Amniotic stem cell (primary cell): ENCODE measurements at regions not wholly inside any gene's neighbourhood (a gene's known extent, or its start where the extent isn't known, plus 50 kb on each side); places are given as distances from the start of the nearest gene placed in this dataset.

Experiments used
- DNase-seq: peaks from one replicate; lab custom pipeline; 2025; lab: John Stamatoyannopoulos, UW

DNA sequence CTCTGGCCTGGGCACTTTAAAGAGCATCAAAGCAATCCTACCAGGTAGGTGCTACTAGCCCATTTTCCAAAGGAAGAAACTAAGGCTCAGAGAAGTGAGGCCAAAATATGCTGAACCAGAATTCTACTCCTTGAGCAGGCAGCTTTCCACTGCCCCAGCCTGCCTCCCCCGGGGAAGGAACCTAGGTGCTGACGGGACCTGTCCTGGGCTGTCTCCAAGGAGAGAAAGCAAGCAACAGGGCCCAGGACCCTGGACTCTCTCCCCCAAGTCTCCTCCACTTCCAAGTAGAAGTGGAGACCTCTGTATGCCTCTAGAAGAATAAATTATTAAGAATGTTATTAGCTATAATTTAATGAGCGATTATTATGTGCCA, 159.5 kb downstream of the MRPL14 start:
- DNase-seq, result no peak

DNA sequence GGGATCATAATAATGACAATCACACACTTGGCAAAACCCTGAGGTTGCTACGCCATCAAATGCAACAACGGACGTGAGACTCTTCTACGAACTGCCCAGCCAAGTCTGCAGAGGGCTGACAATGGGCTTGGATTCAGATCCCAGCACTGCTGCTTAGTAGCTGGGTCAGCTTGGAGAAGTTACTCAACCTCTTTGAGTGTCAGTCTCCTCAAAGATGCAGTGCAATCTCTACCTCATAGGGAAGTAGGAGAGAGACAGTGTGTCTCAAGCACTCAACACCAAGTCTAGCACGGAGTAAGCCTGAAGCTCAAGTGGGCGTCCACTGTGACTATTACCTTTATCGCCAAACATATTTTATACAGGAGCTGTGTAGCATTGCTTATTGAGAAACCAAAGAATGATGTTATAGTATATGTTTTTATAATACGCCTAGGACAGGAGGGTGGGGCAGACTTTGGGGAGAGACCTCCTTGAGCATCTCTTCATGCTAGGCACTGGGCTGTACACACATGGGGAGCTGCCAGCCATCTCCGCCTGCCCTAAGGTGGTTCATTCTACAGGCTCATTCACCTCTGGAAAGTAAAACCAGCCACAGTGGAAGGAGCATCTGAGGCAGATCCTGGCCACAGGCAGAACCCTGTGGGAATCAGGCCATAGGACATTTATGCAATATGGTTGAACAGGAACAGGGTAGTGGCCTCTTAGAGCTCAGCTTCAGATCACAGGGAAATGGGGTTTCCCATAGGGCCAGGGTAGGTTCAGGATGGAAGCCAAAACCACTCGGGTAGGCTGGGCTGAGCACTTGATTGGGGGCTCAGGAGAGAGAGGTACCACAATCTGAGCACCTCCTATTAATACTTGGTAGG, 160.2 kb downstream of the MRPL14 start:
- no peak for DNase-seq

DNA sequence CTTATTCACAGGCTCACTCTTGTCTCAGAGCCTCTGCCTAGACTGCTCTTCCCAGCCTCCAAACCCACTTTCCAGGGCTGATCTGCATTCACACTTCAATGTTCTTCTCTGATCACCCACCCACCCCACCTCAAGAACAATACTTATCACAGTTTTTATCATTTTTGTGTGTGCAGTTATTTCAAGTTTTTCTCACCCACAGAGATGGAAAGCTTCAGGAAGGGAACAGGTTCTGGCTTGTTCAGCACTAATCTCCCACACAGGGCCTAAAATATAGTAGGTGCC, 160.9 kb downstream of the MRPL14 start:
- DNase-seq, result no peak

DNA sequence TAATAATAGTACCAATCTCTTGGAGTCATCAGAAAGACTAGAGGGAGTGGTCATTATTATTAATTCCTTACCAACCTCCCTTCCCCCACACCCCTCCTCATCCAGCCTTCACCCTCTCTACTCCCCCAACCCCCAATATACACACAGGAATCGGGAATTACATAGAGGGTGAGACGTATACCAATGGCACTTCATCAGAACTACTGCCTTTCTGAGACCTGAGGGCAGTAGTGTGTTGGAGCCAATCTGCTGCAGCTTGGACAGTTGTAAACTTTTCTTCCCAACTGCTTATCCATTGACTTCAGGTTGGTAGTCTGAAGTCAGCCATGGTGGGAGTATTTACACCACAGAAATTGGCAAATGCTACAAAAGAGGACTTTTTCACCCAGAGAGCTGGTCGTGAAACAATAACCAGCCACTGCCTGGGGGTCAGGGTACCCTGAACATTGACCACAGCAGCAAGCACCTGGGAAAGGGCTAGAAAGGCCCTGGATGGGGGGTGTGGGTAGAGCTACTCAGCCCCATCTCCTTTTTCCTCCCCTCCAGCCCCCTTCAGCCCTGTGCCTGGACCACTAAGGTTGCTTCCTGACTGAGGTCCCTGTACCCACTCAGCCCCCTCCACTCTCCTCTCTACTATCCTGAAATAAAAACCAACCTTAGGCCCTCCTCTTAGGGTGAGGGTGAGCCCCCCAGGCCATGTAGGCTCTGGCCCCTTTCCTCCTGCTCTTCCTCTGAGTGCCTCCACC, 161.5 kb downstream of the MRPL14 start:
- DNase-seq, result no peak

DNA sequence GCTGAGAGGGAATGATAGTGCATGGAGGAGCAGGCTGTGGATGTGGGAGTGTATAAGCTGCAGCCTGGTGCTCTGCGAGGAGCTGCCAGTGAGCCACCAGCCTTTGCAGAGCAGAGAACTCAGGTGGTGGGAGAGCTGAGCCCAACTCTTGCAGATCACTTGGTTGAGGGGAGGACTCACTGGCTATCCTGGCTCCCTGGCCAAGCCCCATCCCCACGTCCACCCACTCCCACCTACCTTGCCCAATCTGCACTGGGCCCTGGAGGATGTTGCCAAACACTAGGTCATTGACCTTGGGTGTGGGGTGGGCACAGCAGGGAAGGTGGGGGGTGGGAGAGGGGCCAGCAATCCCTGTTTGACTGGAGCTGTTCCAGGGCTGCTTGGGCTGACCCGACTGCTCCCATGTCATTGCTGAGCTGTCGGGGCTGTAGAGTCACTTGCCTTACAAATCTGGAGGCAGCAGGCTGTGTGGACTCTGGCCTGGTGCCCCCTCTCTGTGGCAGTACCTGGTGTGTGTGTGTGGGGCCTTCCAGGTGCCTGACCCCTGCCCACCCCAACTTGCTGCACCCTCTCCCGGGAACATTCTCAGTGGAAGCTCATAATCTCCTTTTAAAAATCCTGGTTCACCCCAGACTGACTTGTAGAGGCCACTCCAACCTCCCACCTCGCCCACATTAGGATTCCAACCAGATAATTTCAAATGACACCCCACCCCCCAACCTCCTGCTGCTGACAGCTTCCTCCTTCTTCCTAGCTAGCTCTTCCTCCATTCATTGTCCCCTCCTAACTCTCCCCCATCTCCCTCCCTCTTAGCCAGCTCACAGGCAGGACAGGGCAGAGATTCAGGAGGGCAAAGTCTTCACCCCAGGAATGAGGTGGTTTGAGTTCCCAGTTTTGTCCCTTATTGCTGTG, 162.3 kb downstream of the MRPL14 start:
- DNase-seq, result no peak

DNA sequence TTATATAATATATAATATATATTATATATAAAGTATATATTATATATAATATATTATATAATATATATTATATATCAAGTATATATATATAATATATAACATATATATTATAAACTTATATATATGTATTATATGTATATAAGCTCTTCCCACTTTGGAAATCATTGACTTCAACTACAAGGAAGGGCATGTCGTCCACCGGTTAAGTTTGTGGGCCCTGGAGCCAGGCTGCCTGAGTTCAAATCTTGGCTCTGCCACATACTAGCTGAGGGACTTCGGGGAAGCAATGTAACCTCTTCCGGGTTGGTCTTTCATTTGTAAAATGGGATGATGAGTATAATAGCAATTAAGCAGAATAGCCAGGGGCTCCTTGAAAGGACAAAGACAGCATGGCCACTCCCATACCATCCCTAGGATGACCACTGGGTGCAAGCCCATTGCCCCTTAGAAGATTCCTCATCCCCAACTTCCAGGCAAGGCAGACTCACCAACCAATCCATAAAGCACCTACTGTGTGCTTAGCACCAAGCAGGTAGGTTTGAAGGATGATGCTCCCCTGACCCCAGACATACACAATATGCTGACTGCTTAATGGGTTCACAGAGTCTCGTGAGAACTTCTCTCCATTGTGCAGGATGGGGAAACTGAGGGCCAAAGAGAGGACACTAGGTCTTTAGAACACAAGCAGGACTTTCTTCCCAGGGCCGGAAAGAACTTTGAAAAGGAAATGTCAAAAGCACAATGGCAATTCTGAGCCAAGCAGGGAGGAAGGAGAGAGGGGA, 163.2 kb downstream of the MRPL14 start:
- DNase-seq, result no peak

DNA sequence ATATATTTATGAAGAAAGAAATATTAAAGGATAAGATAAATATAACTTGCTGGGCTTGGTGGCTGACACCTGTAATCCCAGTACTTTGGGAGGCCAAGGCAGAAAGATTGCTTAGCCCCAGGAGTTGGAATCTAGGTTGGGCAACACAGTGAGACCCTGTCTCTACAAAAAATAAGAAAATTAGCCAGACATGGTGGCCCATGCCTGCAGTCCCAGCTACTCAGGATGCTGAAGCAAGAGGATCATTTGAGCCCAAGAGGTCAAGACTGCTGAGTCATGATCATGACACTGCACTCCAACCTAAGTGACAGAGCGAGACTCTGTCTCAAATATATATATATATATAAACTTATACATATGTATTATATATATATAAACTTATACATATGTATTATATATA, 164.0 kb downstream of the MRPL14 start:
- DNase-seq, result no peak

DNA sequence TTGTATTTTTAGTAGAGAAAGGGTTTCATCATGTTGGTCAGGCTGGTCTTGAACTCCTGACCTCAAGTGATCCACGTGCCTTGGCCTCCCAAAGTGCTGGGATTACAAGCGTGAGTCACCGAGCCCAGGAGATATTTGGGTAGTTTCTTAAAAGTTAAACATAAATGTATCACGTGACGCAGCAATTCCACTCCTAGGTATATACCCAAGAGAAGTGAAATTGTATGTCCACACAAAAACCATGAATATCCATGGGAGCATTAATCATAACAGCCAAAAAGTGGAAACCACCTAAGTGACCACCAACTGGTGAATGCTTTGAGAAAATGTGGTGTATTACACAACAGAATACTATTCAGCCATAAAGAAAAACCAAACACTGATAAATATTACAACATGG, 164.8 kb downstream of the MRPL14 start:
- no peak for DNase-seq

DNA sequence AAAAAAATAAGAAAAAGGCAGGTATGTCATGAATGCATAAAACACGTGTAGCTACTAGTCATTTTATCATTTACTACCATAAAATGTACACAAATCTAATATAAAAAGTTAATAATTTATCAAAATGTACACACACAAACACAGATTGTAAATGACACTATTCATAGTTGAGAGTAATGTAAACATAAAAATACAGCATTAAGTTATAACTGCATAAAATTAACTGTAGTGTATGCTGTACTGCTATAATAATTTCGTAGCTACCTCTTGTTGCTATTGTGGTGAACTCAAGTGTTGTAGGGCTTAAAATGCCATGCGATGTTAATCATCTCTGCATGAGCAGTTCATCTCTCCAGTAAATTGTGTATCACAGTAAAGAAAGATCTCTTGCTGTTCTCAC, 170.0 kb downstream of the MRPL14 start:
- no peak for DNase-seq

DNA sequence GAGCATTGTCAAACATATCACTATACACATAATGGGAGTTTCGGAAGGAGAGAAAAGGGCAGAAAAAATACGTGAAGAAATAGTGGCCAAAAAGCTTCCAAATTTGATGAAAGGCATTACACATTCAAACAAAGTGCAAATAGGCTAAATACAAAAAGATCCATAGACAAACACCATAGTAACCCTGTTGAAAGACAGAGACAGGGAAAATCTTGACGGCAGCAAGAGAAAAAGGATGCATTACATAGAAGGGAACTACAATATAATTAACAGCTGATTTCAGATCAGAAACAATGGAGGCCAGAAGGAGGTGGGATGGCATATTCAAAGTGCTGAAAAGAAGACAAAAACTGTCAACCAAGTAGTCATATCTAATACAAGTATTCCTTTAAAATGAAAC, 170.8 kb downstream of the MRPL14 start:
- DNase-seq, result no peak

DNA sequence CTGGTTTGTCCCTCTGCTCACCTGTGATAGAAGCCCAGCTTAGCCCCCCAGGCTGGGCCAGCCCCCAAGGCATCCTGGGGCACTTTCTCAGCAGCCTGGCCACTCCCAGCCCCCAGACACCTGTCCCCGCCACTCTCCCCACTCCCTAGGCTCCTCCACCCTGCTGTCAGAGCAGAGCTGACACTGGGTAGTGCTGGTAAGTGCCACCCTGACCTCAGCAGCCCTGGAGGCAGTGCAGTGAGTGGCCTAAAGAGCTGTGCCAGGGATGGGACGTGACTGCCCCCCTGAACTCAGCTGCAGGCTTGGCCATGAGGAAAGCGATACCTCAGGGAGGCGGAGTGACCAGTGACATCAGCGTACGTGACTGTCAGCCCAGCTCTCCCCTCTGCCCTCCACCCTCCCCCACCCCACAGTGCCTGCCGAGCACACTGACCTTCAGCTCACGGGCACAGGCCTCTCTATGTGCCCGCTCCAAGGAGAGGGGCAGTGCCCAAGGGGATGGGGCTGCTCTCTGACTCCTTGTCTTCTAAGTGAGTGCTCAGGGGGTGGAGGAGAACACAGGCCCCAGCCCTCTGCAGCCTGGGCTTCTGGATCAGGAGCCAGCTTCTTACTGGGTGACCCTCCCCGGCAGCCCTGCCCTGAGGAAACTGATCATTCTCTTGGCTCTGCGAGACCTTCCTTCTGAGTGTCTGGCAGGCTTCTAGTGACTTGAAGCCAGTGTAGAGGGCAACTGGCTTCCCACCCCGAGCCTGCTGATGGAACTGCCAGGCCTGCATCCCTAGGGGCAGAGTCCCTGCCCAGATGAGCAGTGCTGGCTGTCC, 172.7 kb downstream of the MRPL14 start:
- no peak for DNase-seq

DNA sequence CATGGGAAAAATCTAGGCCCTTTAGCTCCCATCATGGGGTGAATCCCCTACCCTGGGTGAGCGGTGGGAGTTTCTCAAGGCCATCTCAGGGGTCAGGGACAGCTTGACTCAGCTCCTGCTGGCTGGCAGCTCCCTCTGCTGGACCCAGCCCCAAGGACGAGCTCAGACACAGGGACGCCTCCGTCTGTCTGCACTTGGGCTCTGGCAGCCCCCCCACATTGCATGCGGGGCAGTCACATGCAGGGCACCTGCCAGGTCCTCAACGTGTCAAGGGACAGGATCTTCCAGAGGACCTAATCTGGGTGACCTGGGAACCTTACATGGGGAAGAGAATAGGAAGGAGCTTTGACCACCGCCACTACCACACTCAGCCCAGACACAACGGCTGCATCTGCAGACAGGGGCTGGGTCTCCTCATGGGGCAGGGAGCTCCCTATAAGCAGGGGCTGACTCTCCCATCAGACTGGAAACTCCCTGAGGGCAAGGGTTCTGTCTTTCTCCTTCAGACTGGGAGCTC, 173.4 kb downstream of the MRPL14 start:
- DNase-seq, result no peak

DNA sequence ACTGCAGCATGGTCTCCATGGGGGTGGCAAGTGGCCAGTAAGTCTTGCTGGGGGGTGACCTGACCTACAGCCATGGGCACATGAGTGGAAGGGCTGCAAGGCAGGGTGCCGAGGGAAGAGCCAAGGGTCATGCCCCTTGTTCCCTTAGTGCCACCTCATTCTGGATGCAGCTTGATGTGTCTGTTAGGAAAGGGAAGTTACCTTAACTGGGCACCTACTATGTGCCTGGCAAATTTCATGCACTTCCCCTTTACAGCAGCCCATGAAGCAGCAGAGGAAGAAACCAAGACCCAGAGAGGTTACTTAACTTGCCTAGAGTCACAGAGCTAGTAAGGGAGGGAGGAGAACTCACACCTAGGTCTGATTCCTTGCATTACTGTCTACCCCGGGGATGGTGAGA, 174.0 kb downstream of the MRPL14 start:
- no peak for DNase-seq

DNA sequence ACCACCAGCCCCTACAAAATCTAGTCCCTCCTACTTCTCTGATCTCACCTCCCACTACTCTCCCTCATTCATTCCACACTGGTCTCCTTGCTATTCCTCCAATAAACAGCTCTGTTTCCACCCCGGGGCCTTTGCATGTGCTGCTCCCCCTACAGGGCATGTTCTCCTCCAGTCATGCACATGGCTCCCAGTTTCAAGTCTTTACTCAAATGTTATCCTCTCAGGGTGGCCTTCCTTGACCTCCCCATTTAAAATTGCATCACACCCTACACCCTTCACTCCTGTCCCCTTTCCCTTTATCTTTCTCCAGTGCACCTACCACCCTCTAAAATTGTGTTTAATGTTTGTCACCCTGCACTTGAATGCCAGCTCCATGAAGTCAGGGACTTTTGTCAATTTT, 174.5 kb downstream of the MRPL14 start:
- no peak for DNase-seq

DNA sequence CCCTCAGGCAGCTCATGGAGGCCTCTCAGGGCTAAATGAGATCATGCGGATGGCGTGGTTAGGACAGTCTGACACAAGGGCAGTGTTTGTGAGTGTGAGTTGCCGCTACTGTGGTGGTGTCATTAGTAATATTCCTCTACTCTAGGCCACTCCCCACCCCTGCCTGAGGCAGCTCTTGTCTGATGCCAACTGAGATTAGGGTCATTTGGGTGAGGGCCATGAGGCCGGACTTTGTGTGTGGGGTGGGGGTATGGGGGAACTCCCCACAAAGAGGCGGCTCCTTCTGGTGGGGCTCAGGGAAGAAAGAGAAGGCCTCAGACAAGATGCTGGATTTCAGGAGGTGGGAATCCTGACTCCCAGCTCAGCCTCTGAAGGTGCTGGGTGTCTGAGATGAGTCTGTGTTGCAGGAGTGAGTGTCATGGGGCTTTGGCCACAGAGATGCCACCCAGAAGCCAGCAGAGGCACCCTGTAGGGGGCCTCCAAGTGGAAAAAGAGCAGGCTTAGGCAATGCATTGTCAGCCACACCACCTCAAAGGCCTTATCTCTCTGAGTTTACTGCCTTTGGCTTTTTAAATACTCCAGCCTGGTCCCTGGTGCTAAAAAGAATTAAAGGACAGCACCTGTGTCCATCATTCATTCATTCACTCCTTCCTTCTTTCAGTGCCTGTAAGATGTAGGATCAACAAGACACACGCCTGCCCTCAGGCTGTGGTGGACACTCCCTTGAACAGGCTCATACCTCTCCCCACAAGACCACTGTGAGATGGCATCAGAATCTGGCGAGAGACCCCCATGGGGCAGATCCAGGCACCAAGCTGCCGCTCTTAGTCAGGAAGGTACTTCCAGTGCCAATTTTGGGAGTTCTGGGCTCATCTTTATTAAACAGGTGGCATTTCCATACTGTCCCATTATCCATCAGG, 175.2 kb downstream of the MRPL14 start:
- DNase-seq, result no peak

DNA sequence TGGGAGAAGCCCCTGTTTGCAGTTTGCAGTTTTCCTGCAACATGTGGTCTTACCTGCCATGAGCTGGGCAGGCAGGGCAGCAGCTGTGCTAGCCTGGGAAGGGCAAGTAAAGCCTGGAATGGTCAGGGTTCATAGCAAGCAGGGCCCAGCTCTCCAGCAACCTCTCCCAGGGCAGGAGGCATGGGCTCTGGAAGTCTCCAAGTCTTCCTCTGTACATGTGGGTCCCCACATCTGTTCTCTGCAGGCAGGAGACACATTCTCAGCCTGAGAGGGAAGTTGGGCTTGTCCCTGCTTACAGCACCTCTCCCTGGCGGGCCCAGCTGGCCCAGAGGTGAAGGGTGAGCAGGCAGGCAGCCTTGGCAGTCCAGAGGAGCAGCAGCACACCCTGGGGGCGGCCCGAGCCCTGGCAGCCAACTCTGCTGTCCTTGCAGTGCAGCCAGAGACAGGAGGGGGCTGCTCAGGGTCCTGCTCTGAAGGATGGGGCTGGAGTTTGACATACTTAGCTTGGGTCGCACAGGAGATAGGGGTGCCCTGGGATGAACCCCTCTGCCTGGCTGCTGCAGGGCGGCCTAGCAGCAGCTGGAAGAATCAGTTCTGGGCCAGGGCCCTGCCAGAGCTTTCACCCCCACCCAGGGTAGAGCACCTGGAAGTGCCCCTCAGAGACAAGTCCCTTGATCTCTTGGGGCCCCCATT, 176.0 kb downstream of the MRPL14 start:
- no peak for DNase-seq

DNA sequence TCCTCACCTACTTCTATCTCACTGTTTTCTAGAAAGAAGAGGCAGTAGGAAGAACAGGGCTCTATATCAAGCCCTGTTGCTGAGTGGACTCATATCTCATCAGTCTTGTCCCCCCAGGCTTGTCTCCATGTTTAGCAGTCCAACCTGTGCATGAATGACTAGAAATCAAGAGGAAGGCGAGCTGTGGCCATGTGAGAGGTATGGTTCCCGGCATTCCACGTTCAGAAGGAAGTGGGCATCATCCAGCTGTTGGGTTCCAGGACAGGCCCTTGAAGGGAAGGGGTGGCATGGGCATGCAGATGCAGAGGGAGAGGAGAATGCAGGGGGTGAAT, 176.6 kb downstream of the MRPL14 start:
- no peak for DNase-seq

DNA sequence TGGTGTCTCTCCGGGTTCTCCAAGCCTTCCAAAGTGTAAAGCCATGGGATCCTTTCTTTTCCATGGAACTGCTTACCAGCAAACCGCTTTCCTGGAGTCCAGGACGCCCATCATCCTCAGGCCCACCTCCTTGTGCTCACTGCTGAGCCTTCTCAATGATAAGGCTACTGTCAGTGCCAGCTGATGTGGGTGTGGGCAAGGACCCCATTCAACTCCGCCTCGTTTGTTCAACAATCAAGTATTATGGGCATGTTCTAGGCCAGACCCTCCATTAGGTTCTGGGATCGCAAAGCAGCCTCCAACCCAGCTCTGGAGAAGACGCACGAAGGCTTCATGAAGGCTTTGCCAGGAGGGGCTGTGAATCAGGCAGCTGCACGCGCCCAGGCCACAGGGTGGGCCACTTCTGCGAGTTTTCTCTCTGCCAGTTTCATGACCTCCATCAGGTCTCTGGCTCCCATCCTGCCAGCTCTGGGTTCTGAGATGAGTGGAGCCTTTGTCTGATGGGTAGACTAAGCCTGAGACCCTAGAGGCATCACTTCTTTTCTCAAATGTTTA, 177.1 kb downstream of the MRPL14 start:
- DNase-seq, result no peak

DNA sequence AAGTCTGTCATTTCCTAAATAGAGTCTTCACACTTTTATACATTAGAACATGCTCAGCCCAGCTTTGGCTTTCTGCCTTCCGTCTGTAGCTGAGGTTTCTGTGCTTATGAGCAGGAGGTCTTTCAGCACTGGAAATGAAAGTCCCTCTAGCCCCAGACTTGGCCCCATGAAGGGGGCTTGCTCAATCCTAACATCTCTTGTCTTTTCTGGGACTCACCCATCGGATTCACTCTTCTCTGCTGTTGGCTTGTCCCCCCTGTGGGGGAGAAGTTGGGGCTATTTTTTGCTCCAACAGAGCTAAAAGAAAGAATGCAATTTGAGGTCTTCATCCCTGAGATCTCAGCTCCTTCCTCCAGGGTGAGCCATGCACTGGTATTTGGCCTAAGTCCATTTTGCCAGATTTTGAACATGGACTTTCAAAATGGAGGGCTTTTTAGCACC, 177.7 kb downstream of the MRPL14 start:
- no peak for DNase-seq
